SKM-1 treated with dmso at 0.1 percent for 144 hours (cell line): ENCODE measurements at regions not wholly inside any gene's neighbourhood (a gene's known extent, or its start where the extent isn't known, plus 50 kb on each side); places are given as distances from the start of the nearest gene placed in this dataset.
A peak's percentile ranks its signal among the peaks of the same experiment; 100 is the strongest.

Experiments used
- DNase-seq: peaks from one replicate; lab custom pipeline; 2025; ENCODE audit not compliant: unreplicated experiment; lab: John Stamatoyannopoulos, UW

- no peak for DNase-seq
These were observed 98.9 kb downstream of the CYRIA start for GRCh38 chr2:16566701-16567100.

DNA sequence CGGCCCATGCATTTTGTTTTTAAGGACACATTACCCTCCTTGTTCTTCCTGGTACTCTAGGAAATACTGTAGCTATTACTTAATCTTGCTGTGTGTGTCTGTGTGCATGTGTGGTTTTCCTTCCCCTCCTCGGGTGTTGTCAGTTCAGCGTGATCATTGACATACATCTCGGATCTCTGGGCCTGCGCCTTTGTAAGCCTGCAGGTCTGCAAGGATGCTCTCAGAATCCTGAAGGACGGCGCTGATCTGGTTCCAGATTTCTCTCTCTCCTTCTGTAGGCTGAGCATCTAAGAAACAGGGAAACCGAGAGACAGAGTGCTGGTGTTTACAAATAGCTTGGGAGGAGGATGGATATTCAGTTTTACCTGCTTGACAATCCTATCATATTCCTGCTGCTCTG lies 100.2 kb downstream of the CYRIA start:
- DNase-seq = no peak

DNA sequence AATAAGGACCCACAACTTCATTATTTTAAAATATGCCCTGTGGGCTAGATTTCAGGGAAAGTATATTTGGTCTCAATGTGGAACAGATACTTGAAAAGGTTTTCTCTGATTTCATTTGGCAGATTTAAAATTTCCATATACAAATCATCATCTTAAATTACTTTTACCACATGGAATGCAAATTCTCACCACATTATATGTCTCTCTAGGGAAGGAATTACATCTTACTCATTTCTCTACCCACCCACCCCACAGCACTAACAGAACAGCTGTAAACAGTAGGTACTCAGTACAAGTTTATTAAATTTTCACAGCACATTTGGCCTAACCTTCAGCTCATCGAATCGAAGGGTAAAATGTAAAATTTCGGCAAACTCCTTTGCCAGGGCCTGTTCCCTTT lies 104.0 kb downstream of the CYRIA start:
- no peak for DNase-seq

- no peak for DNase-seq
These were observed 104.4 kb downstream of the CYRIA start for GRCh38 chr2:16561251-16561650.

DNA sequence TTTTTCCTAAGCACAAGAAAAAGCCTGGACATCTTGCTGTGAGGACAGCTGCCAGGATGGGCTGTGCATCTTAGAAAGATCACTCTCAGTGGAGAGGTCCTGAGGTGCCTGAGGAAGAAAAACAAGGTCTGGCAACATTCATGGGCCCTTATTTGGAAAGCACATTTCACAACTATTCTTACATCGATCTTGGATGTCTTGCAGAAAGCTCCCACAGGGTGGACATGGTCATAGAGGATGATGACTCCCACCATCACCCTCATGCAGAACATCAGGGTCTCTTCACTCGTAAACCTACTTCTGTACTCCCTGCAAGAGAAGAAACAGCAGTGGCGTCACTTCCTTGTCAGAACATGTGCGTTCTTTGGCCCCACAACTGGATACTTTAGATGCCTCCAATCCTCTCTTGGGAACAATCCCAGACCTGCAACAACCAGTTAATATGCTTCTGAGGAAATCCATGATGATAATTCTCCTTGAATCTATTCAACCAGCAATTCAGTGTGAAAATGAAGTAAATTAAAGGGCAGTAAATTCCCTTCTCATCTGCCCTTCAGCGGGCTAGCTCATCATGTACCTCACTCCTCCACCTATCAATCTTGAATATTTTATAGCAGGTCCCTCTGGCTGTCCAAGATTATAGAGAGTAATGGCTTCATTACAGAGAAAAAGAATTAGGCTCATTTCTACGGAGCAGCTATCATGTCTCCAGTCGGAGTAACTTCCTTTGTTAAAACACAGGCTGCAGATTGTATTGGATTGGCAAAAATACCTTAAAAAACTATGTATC lies 106.2 kb downstream of the CYRIA start:
- no peak for DNase-seq

GRCh38 chr2:16554060-16554583 lies 111.5 kb downstream of the CYRIA start:
- no peak for DNase-seq

DNA sequence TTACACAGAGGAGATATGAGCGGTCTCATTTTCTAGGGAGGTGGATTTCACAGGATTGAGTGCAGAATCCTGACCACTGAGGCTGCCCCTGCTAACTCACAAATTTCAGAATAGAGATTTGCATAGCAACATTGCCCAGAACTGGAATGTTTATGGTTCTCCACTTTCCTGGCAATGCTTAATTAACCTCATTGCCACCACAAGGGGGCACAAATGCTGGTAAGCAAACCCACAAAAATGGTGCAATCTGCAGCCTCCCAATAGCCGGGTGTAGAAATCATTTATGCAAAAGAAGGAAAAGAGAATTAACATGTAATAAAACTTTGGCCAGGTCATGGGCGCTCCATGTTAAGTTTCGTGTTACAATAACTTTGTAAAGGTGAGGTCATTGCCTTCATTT lies 112.4 kb downstream of the CYRIA start:
- peak; percentile 31 for DNase-seq

- no peak for DNase-seq
These were observed 113.4 kb downstream of the CYRIA start for GRCh38 chr2:16552202-16552601.

DNA sequence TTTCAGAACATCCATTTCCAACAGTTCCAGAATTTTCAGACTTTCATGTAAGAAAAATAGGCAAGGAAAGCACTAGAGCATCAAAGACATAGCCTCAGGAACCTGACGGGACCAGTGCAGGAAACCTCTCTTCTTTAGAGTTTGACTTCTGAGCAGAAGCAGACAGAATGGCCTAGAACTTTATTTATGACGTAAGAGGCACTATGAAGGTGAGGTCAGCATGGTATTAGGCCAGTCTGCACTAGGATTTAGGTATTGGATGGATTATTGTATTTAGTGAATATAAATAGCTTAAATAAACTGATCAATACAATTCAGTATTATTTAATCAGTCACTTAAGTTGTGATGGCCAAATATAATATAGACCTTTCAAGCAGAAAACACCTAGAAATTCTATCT lies 117.6 kb downstream of the CYRIA start:
- no peak for DNase-seq

DNA sequence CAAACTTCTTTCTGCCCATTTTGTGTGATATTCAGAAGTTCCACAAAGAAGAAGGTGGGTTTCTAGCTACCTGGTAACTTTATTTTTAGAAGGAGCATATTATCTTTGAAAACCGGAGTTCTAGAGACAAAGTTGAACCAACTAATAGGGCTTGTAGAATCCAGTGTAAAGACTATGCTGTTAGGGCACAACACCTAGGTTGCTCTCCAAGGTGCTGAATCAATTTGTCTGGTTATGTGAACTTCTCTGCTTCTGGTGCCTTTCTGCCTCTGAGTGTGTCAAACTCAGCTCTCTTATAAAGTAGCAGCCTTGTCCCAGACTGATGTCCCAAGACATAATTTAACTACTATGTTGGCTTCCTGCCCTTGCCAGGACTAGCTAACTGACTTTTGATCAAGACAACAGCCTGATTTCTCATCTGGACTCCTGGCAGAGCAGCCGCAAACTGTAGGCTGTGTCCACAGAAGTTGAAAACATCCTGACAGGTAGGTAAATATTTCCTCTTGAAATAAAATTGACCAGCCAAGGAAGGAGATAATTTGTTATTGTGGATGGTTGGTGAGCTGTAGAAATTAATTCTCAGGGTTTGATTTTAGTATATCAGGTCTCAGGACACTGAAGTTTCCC lies 119.4 kb downstream of the CYRIA start:
- no peak for DNase-seq

GRCh38 chr2:16538707-16539106 lies 126.9 kb downstream of the CYRIA start:
- no peak for DNase-seq

GRCh38 chr2:16537347-16537746 lies 128.3 kb downstream of the CYRIA start:
- no peak for DNase-seq

GRCh38 chr2:16526193-16526592 lies 139.4 kb downstream of the CYRIA start:
- no peak for DNase-seq

DNA sequence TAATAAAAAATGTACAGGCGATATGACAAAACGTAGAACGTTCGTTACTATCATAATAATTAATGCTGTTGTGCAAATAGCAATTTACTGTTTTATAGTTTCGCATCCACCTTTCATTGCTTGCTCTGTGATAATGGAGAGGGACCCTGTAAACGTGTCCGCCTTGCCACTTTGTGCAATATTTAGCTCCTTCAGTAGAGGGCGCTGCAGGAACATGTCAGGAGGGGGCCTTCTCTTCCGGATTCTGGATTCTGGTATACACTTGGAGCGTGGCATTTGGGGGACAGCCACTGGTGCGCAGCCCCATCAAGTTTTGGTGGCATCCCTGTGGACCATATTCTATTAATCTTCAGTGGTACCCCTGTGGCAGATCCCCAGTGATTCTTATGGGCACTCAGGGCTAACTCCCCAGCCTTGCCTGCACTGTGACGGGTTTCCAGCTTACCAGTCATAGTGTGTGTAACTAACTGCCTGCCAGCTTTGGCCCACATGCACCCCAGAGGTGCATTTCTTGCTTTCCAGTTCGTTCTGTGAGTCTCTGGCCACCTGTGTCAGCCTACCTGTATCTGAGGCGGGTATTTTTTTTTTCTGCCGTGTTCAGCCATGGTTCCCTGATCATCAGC lies 140.3 kb downstream of the CYRIA start:
- peak; percentile 5 for DNase-seq

- DNase-seq = no peak
These were observed 141.9 kb downstream of the CYRIA start for GRCh38 chr2:16523711-16524110.

DNA sequence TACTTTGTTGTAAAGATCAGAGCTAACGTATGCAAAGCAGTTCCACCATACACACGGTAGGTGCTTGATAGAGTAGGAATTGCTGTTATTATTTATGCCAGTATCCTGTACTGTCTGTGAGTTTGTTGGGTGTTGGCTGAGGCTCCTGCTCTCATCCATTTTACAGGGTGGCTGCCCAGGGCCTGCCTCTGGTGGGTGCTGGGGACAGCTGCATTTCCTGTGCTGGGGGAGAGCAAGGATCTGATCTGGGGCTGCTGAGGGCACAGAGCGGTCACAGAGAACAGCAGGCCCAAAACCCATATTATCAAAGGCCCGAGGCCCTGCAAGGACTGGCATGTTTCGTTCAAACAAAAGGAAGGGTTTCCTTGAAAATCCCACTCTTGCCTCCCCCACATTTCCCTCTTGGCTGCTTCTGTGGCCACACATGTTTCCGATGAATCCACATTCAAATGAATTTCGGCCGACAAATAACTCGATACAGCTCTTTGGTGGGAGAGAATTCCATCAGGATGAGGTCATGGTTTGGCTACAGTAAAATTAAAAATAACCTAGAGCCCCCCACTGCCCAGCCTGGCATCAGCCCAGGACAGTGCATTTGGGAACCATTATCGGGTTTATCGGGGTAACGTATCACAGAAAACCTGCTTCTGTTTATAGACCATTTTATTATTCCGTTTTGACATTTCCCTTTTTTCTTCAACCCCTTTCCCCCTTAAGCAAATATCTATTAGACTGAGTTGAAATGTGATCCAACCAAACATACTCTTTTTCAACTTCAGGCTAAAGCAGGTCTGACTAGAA lies 143.4 kb downstream of the CYRIA start:
- no peak for DNase-seq

GRCh38 chr2:16520891-16521290 lies 144.7 kb downstream of the CYRIA start:
- no peak for DNase-seq

GRCh38 chr2:16515696-16516095 lies 149.9 kb downstream of the CYRIA start:
- no peak for DNase-seq

GRCh38 chr2:16513626-16514025 lies 152.0 kb downstream of the CYRIA start:
- DNase-seq = no peak

- no peak for DNase-seq
These were observed 154.6 kb downstream of the CYRIA start for GRCh38 chr2:16511041-16511440.

GRCh38 chr2:16509042-16509441 lies 156.6 kb downstream of the CYRIA start:
- no peak for DNase-seq
